WTC11 (cell line): ENCODE measurements at regions not wholly inside any gene's neighbourhood (a gene's known extent, or its start where the extent isn't known, plus 50 kb on each side); places are given as distances from the start of the nearest gene placed in this dataset.

ENCODE experiments used
- FOXJ3 ChIP-seq: sonication (generic); formaldehyde crosslinking; IDR thresholded peaks from 2 replicates; pipeline ENCODE4 v1.9.0; 2021; ENCODE audit warnings: missing genetic modification reagents, mild to moderate bottlenecking, borderline replicate concordance
- HMGXB4 ChIP-seq: sonication (generic); formaldehyde crosslinking; IDR thresholded peaks from 2 replicates; pipeline ENCODE4 v1.8.1; 2023; ENCODE audit warnings: mild to moderate bottlenecking, moderate library complexity, missing genetic modification reagents
- NR3C1 ChIP-seq: sonication (generic); formaldehyde crosslinking; conservative IDR thresholded peaks from 2 replicates; pipeline ENCODE4 v1.8.1; 2023; ENCODE audit warnings: low read depth, mild to moderate bottlenecking, missing genetic modification reagents
- USF2 ChIP-seq: sonication (generic); formaldehyde crosslinking; IDR thresholded peaks from 2 replicates; pipeline ENCODE4 v1.8.1; 2023; ENCODE audit warnings: mild to moderate bottlenecking, missing genetic modification reagents, moderate library complexity
- TF ChIP-seq, protein P1 (sequence below): fragments of 200-600 bp; IDR thresholded peaks from 2 replicates; pipeline ENCODE4 v1.8.0; 2022; ENCODE audit warnings: antibody characterized with exemption
- TF ChIP-seq, protein P2 (sequence below): sonication (generic); formaldehyde crosslinking; IDR thresholded peaks from 2 replicates; pipeline ENCODE4 v1.8.1; 2023; ENCODE audit warnings: mild to moderate bottlenecking, missing genetic modification reagents, moderate library complexity
- TF ChIP-seq, protein P3 (sequence below): sonication (generic); formaldehyde crosslinking; IDR thresholded peaks from 2 replicates; pipeline ENCODE4 v1.8.0; 2022; ENCODE audit warnings: mild to moderate bottlenecking, missing genetic modification reagents

GRCh38 chr18:30622104-30622503 is 420.4 kb downstream of the DSC3 start:
- TF ChIP-seq, protein P1, sequence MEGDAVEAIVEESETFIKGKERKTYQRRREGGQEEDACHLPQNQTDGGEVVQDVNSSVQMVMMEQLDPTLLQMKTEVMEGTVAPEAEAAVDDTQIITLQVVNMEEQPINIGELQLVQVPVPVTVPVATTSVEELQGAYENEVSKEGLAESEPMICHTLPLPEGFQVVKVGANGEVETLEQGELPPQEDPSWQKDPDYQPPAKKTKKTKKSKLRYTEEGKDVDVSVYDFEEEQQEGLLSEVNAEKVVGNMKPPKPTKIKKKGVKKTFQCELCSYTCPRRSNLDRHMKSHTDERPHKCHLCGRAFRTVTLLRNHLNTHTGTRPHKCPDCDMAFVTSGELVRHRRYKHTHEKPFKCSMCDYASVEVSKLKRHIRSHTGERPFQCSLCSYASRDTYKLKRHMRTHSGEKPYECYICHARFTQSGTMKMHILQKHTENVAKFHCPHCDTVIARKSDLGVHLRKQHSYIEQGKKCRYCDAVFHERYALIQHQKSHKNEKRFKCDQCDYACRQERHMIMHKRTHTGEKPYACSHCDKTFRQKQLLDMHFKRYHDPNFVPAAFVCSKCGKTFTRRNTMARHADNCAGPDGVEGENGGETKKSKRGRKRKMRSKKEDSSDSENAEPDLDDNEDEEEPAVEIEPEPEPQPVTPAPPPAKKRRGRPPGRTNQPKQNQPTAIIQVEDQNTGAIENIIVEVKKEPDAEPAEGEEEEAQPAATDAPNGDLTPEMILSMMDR: no peak
- no peak for TF ChIP-seq FOXJ3 (CRISPR knock-in tag)
- TF ChIP-seq NR3C1: no peak
- TF ChIP-seq, protein P2, sequence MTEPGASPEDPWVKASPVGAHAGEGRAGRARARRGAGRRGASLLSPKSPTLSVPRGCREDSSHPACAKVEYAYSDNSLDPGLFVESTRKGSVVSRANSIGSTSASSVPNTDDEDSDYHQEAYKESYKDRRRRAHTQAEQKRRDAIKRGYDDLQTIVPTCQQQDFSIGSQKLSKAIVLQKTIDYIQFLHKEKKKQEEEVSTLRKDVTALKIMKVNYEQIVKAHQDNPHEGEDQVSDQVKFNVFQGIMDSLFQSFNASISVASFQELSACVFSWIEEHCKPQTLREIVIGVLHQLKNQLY (CRISPR knock-in tag): no peak
- TF ChIP-seq, protein P3, sequence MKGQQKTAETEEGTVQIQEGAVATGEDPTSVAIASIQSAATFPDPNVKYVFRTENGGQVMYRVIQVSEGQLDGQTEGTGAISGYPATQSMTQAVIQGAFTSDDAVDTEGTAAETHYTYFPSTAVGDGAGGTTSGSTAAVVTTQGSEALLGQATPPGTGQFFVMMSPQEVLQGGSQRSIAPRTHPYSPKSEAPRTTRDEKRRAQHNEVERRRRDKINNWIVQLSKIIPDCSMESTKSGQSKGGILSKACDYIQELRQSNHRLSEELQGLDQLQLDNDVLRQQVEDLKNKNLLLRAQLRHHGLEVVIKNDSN (CRISPR knock-in tag): no peak
- TF ChIP-seq USF2: no peak
- no peak for TF ChIP-seq HMGXB4 (CRISPR knock-in tag)
